Mesothelial cell of epicardium (in vitro differentiated cells): ENCODE measurements at regions not wholly inside any gene's neighbourhood (a gene's known extent, or its start where the extent isn't known, plus 50 kb on each side); places are given as distances from the start of the nearest gene placed in this dataset.
A peak's percentile ranks its signal among the peaks of the same experiment; 100 is the strongest.

Source experiments
- DNase-seq, 2 experiments: peaks; one replicate each; pipeline ENCODE4 v3.0.0; 2021; ENCODE audit warnings: low spot score in 2 of 2; ENCODE audit not compliant: unreplicated experiment in 2 of 2
- H3K27ac Mint-ChIP-seq: 2 replicates; pipeline ENCODE4 v1.8.0; 2021; ENCODE audit warnings: mixed read lengths
- H3K27me3 Mint-ChIP-seq: 2 replicates; pipeline ENCODE4 v1.8.0; 2021; ENCODE audit warnings: low read depth, mixed read lengths
- H3K36me3 Mint-ChIP-seq: 2 replicates; pipeline ENCODE4 v1.8.0; 2021; ENCODE audit warnings: mixed read lengths
- H3K4me1 Mint-ChIP-seq: 2 replicates; pipeline ENCODE4 v1.8.0; 2021; ENCODE audit warnings: mixed read lengths
- H3K4me3 Mint-ChIP-seq: 2 replicates; pipeline ENCODE4 v1.8.0; 2021; ENCODE audit warnings: mild to moderate bottlenecking, moderate library complexity, mixed read lengths
- H3K9me3 Mint-ChIP-seq: 2 replicates; pipeline ENCODE4 v1.8.0; 2021; ENCODE audit warnings: mixed read lengths
- CTCF ChIP-seq: fragments of 200-600 bp; sonication (generic); IDR thresholded peaks from one replicate; pipeline ENCODE4 v1.5.0; 2021; ENCODE audit warnings: antibody characterized with exemption; ENCODE audit not compliant: unreplicated experiment

- H3K4me3 Mint-ChIP-seq = peak overlapping the region; percentile 67
- peaks cover 2% of the 10 kb centered on the region for H3K36me3 Mint-ChIP-seq
Observed at GRCh38 chr13:34751044-34751443, 191.0 kb upstream of the NBEA start.

GRCh38 chr13:34751492-34751891 lies 190.6 kb upstream of the NBEA start:
- DNase-seq = no peak
- H3K36me3 Mint-ChIP-seq = peaks cover 2% of the 10 kb centered on the region
- H3K27ac Mint-ChIP-seq = peak overlapping the region; percentile 59
- peaks cover 50% of the 10 kb centered on the region for H3K4me1 Mint-ChIP-seq
- no peak overlapping the region for H3K4me3 Mint-ChIP-seq
- no peak for TF ChIP-seq CTCF
- no peaks in the 10 kb centered on the region for H3K27me3 Mint-ChIP-seq
- H3K9me3 Mint-ChIP-seq = no peaks in the 10 kb centered on the region

More at GRCh38 chr13:34751044-34751443, 191.0 kb upstream of the NBEA start:
- H3K4me1 Mint-ChIP-seq = peaks cover 50% of the 10 kb centered on the region
- peaks cover 3% of the 10 kb centered on the region for H3K9me3 Mint-ChIP-seq
- TF ChIP-seq CTCF = no peak
- no peaks in the 10 kb centered on the region for H3K27me3 Mint-ChIP-seq
- peak overlapping the region; percentile 59 for H3K27ac Mint-ChIP-seq
- no peak for DNase-seq

GRCh38 chr13:34752283-34752960 lies 189.6 kb upstream of the NBEA start:
- Mint-ChIP-seq H3K9me3 (no peaks in the 10 kb centered on the region), H3K4me1 (peaks cover 43% of the 10 kb centered on the region), H3K4me3 (no peak overlapping the region), H3K36me3 (no peaks in the 10 kb centered on the region), H3K27ac (no peak overlapping the region), H3K27me3 (no peaks in the 10 kb centered on the region)
- no peak for DNase-seq
- TF ChIP-seq CTCF = no peak

- Mint-ChIP-seq H3K4me3 (no peak overlapping the region), H3K4me1 (peaks cover 8% of the 10 kb centered on the region), H3K27me3 (no peaks in the 10 kb centered on the region), H3K9me3 (peaks cover 5% of the 10 kb centered on the region), H3K36me3 (no peaks in the 10 kb centered on the region), H3K27ac (no peak overlapping the region)
- DNase-seq = no peak
- no peak for TF ChIP-seq CTCF
Observed at GRCh38 chr13:34756136-34756535, 185.9 kb upstream of the NBEA start.

- no peaks in the 10 kb centered on the region for H3K27me3 Mint-ChIP-seq
- no peak overlapping the region for H3K4me3 Mint-ChIP-seq
- no peaks in the 10 kb centered on the region for H3K36me3 Mint-ChIP-seq
- H3K27ac Mint-ChIP-seq = no peak overlapping the region
- peaks cover 5% of the 10 kb centered on the region for H3K9me3 Mint-ChIP-seq
- peaks cover 8% of the 10 kb centered on the region for H3K4me1 Mint-ChIP-seq
- no peak for TF ChIP-seq CTCF
- no peak for DNase-seq
Observed at GRCh38 chr13:34756572-34756971, 185.5 kb upstream of the NBEA start.
